C4-2B (cell line): ENCODE measurements at regions not wholly inside any gene's neighbourhood (a gene's known extent, or its start where the extent isn't known, plus 50 kb on each side); places are given as distances from the start of the nearest gene placed in this dataset.

Source experiments
- CTCF ChIP-seq: fragments of 450-650 bp; conservative IDR thresholded peaks from 2 replicates; pipeline ENCODE4 v1.5.1; 2017; ENCODE audit warnings: mild to moderate bottlenecking
- ZFX ChIP-seq: fragments of 450-650 bp; IDR thresholded peaks from 2 replicates; pipeline ENCODE4 v1.6.1; 2017

GRCh38 chr16:87248714-87249113, 68.5 kb downstream of the C16orf95 start:
- no peak for TF ChIP-seq CTCF
- no peak for TF ChIP-seq ZFX
